Tibial nerve (tissue), 4 donors: ENCODE measurements at regions not wholly inside any gene's neighbourhood (a gene's known extent, or its start where the extent isn't known, plus 50 kb on each side); places are given as distances from the start of the nearest gene placed in this dataset.

ENCODE experiments used
- DNase-seq, 2 donors: peaks; one replicate each; pipeline ENCODE4 v3.0.0-alpha.2; 2019; ENCODE audit warnings: low spot score in 2 of 2
- H3K27ac ChIP-seq, 4 donors: fragments of 200-600 bp; sonication (generic) in 3 of 4; one replicate each; pipeline ENCODE4 v1.5.1; 2017 to 2019; ENCODE audit warnings: mild to moderate bottlenecking in 1 of 4
- H3K27me3 ChIP-seq, 2 donors: fragments of 200-600 bp; sonication (generic) in 1 of 2; one replicate each; pipeline versions ENCODE4 v1.5.1 to v1.6.0; 2017 to 2019
- H3K36me3 ChIP-seq, 3 donors: fragments of 200-600 bp; sonication (generic); one replicate each; pipeline ENCODE4 v1.5.1; 2018 to 2019
- H3K4me1 ChIP-seq, 4 donors: fragments of 200-600 bp; sonication (generic) in 3 of 4; one replicate each; pipeline ENCODE4 v1.5.1; 2017 to 2019
- H3K4me3 ChIP-seq, 4 donors: fragments of 200-600 bp; sonication (generic) in 3 of 4; one replicate each; pipeline ENCODE4 v1.5.1; 2017 to 2019; ENCODE audit warnings: mild to moderate bottlenecking in 1 of 4, moderate library complexity in 1 of 4
- H3K9me3 ChIP-seq, 4 donors: fragments of 200-600 bp; sonication (generic) in 3 of 4; one replicate each; pipeline ENCODE4 v1.5.1; 2017 to 2019
- CTCF ChIP-seq, 5 experiments: fragments of 200-600 bp in 3 of 5; fragments of 450-650 bp in 2 of 5; sonication (generic) in 3 of 5; IDR thresholded peaks; one replicate each; pipeline ENCODE4 v1.5.1; 2016 to 2019; ENCODE audit warnings: antibody characterized with exemption in 5 of 5, mild to moderate bottlenecking in 3 of 5, moderate library complexity in 2 of 5
- EP300 ChIP-seq, 2 donors: sonication (generic); formaldehyde crosslinking; IDR thresholded peaks; one replicate each; pipeline ENCODE4 v1.6.1; 2017; ENCODE audit warnings: antibody characterized with exemption in 2 of 2, mild to moderate bottlenecking in 1 of 2
- POLR2A ChIP-seq, 2 donors: fragments of 450-650 bp; IDR thresholded peaks; one replicate each; pipeline ENCODE4 v1.6.1; 2017; ENCODE audit warnings: antibody characterized with exemption in 2 of 2, mild to moderate bottlenecking in 2 of 2, moderate library complexity in 2 of 2
- WGBS, 2 donors: methylation state at CpG; one replicate each; pipeline ENCODE4 v1.1.5; 2018; 5-methylcytosine and 5-hydroxymethylcytosine counted together

GRCh38 chr4:66266035-66266434 is 595.7 kb upstream of the EPHA5 start:
- H3K9me3 ChIP-seq = no peaks in the 10 kb centered on the region
- no peak overlapping the region for H3K4me3 ChIP-seq
- 87 to 91% methylated on average over 5 of the region's 5 CpGs for WGBS, 2 donors
- H3K36me3 ChIP-seq = no peaks in the 10 kb centered on the region
- no peaks in the 10 kb centered on the region for H3K27me3 ChIP-seq
- TF ChIP-seq EP300 (IDR thresholded peaks at IDR 0.05) = no peak
- TF ChIP-seq CTCF (IDR thresholded peaks at IDR 0.05) = no peak
- TF ChIP-seq POLR2A (IDR thresholded peaks at IDR 0.05) = no peak
- H3K27ac ChIP-seq = no peak overlapping the region
- DNase-seq = no peak
- no peaks in the 10 kb centered on the region for H3K4me1 ChIP-seq

- H3K4me3 ChIP-seq = no peak overlapping the region
- no peak for TF ChIP-seq EP300 (IDR thresholded peaks at IDR 0.05)
- 88 to 93% methylated on average over 1 of the region's 1 CpG for WGBS, 2 donors
- DNase-seq = no peak
- H3K36me3 ChIP-seq = no peaks in the 10 kb centered on the region
- no peaks in the 10 kb centered on the region for H3K4me1 ChIP-seq
- no peaks in the 10 kb centered on the region for H3K27me3 ChIP-seq
- no peak overlapping the region for H3K27ac ChIP-seq
- H3K9me3 ChIP-seq = no peaks in the 10 kb centered on the region
Measured at GRCh38 chr4:66252291-66252690, 582.0 kb upstream of the EPHA5 start.

- Histone ChIP-seq H3K27me3 (no peaks in the 10 kb centered on the region), H3K36me3 (no peaks in the 10 kb centered on the region), H3K4me3 (no peak overlapping the region), H3K9me3 (no peaks in the 10 kb centered on the region), H3K4me1 (no peaks in the 10 kb centered on the region), H3K27ac (no peak overlapping the region)
- no peak for DNase-seq
- TF ChIP-seq EP300 (IDR thresholded peaks at IDR 0.05) (no peak), CTCF (IDR thresholded peaks at IDR 0.05) (no peak), POLR2A (IDR thresholded peaks at IDR 0.05) (no peak)
- 0 to 2% methylated on average over 1 of the region's 1 CpG for WGBS, 2 donors
Measured at GRCh38 chr4:66246643-66247042, 576.4 kb upstream of the EPHA5 start.

GRCh38 chr4:66235876-66236275 is 565.6 kb upstream of the EPHA5 start:
- no peak overlapping the region for H3K27ac ChIP-seq
- no peak for DNase-seq
- no peaks in the 10 kb centered on the region for H3K36me3 ChIP-seq
- TF ChIP-seq POLR2A (IDR thresholded peaks at IDR 0.05) = no peak
- no peak for TF ChIP-seq CTCF (IDR thresholded peaks at IDR 0.05)
- no peak for TF ChIP-seq EP300 (IDR thresholded peaks at IDR 0.05)
- no peaks in the 10 kb centered on the region for H3K27me3 ChIP-seq
- no peaks in the 10 kb centered on the region for H3K9me3 ChIP-seq
- H3K4me3 ChIP-seq = no peak overlapping the region
- WGBS, 2 donors = 80 to 89% methylated on average over 4 of the region's 4 CpGs
- no peaks in the 10 kb centered on the region for H3K4me1 ChIP-seq

- no peaks in the 10 kb centered on the region for H3K27me3 ChIP-seq
- 76 to 89% methylated on average over 2 of the region's 2 CpGs for WGBS, 2 donors
- no peaks in the 10 kb centered on the region for H3K36me3 ChIP-seq
- TF ChIP-seq CTCF (IDR thresholded peaks at IDR 0.05) = no peak
- TF ChIP-seq POLR2A (IDR thresholded peaks at IDR 0.05) = no peak
- no peak for TF ChIP-seq EP300 (IDR thresholded peaks at IDR 0.05)
- no peak overlapping the region for H3K27ac ChIP-seq
- H3K9me3 ChIP-seq = no peaks in the 10 kb centered on the region
- DNase-seq = no peak
- no peaks in the 10 kb centered on the region for H3K4me1 ChIP-seq
- H3K4me3 ChIP-seq = no peak overlapping the region
Measured at GRCh38 chr4:66229885-66230284, 559.6 kb upstream of the EPHA5 start.

- 95% methylated on average over 1 of the region's 1 CpG for WGBS, 2 donors
- TF ChIP-seq EP300 (IDR thresholded peaks at IDR 0.05) (no peak), CTCF (IDR thresholded peaks at IDR 0.05) (no peak), POLR2A (IDR thresholded peaks at IDR 0.05) (no peak)
- no peaks in the 10 kb centered on the region for H3K9me3 ChIP-seq
Measured at GRCh38 chr4:66225539-66225938, 555.2 kb upstream of the EPHA5 start.

More at GRCh38 chr4:66225539-66225938, 555.2 kb upstream of the EPHA5 start:
- H3K27ac ChIP-seq = no peak overlapping the region
- H3K4me3 ChIP-seq = no peak overlapping the region
- no peaks in the 10 kb centered on the region for H3K36me3 ChIP-seq
- H3K27me3 ChIP-seq = no peaks in the 10 kb centered on the region
- no peak for DNase-seq
- no peaks in the 10 kb centered on the region for H3K4me1 ChIP-seq
